ENCODE measurements at regions not wholly inside any gene's neighbourhood (a gene's known extent, or its start where the extent isn't known, plus 50 kb on each side); places are given as distances from the start of the nearest gene placed in this dataset.

DNA sequence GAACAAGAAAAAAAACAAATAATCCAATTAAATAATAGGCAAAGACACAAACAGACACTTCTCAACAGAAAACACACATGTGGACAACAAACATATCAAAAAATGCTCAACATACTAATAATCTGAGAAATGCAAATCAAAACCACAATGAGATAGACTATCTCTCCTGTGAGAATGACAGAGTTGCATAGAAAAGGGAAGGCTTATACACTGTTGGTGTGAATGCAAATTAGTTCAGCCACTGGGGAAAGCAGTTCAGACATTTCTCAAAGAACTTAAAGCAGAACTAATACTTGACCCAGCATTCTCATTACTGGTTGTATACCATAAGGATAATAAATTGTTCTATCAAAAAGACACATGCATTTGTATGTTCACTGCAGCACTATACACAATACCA is 637.8 kb upstream of the LUZP2 start:
- no peak overlapping the region for H3K27ac ChIP-seq
- TF ChIP-seq CTCF (IDR thresholded peaks at IDR 0.05): no peak
- TF ChIP-seq POLR2AphosphoS5 (IDR thresholded peaks at IDR 0.05): no peak
- no peak for TF ChIP-seq POLR2A (IDR thresholded peaks at IDR 0.05)
- no peak for TF ChIP-seq EP300 (IDR thresholded peaks at IDR 0.05)
- intact Hi-C loops (cut with DNase I; ENCODE audit: low total_unique reads): no loop called here
- no peak overlapping the region for H3K4me3 ChIP-seq
- H3K4me1 ChIP-seq: no peaks in the 10 kb centered on the region
- no peaks in the 10 kb centered on the region for H3K36me3 ChIP-seq
- no peaks in the 10 kb centered on the region for H3K9me3 ChIP-seq
- H3K27me3 ChIP-seq: no peaks in the 10 kb centered on the region
- no peak for DNase-seq

DNA sequence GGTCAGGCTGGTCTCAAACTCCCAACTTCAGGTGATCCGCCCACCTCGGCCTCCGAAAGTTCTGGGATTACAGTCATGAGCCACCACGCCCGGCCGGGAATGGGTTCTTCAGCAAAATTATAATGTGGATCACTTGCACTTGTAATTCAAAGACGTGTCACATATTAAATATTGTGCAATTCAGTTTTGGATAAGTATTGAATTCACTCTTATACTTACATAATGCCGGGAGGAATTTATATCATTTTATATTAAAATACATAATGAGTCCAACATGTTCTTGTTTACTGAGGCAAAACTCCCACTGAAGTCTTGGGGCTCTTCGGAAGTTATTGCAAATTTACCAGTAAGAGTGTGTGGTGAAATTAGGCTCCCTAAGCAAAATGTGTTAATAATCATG is 635.2 kb upstream of the LUZP2 start:
- TF ChIP-seq POLR2A (IDR thresholded peaks at IDR 0.05): no peak
- TF ChIP-seq POLR2AphosphoS5 (IDR thresholded peaks at IDR 0.05): no peak
- no peak for TF ChIP-seq CTCF (IDR thresholded peaks at IDR 0.05)
- no peak for TF ChIP-seq EP300 (IDR thresholded peaks at IDR 0.05)
- Histone ChIP-seq H3K9me3 (no peaks in the 10 kb centered on the region), H3K4me3 (no peak overlapping the region), H3K27me3 (no peaks in the 10 kb centered on the region), H3K27ac (no peak overlapping the region), H3K4me1 (no peaks in the 10 kb centered on the region), H3K36me3 (no peaks in the 10 kb centered on the region)
- DNase-seq: no peak
- WGBS, 5 donors: 90 to 95% (median 92%) methylated on average over 9 of the region's 9 CpGs
- intact Hi-C loops (cut with DNase I; ENCODE audit: low total_unique reads): no loop called here

DNA sequence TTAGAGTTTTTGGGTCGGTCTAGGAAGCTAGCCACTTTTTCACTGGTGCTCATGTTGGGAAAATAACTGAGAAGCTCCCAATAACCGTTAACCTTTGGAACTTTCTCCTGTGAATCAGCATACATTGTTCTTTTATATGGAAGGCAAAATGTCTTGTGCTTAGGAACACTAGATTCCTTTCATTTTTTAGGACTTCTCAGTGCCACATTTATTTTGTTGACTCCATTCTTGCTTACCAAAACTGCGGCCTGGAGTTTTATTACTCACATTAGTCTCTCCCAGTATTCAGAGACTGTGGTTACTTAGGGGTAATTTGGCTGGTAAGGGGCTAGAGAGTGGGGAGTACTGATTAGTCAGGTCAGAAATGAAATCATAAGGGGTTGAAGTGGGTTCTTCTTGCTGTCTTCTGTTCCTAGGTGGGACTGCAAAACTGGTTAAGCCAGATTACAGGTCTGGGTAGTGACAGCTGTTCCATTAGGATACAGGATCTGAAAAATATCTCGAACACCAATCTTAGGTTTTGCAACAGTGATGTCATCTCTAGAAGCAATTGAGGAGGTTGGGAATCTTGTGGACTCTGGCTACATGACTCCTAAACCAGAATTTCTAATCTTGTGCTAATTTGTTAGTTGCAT is 631.4 kb upstream of the LUZP2 start:
- DNase-seq: no peak
- intact Hi-C loops (cut with DNase I; ENCODE audit: low total_unique reads): no loop called here
- H3K27ac ChIP-seq: no peak overlapping the region
- WGBS, 5 donors: 68 to 81% (median 76%) methylated on average over 4 of the region's 4 CpGs
- TF ChIP-seq POLR2AphosphoS5 (IDR thresholded peaks at IDR 0.05) (no peak), POLR2A (IDR thresholded peaks at IDR 0.05) (no peak), EP300 (IDR thresholded peaks at IDR 0.05) (no peak), CTCF (IDR thresholded peaks at IDR 0.05) (no peak)
- no peaks in the 10 kb centered on the region for H3K36me3 ChIP-seq
- peaks cover 0 to 7% (median 0%) of the 10 kb centered on the region in 4 donors for H3K9me3 ChIP-seq
- no peak overlapping the region for H3K4me3 ChIP-seq
- H3K4me1 ChIP-seq: no peaks in the 10 kb centered on the region
- H3K27me3 ChIP-seq: no peaks in the 10 kb centered on the region

DNA sequence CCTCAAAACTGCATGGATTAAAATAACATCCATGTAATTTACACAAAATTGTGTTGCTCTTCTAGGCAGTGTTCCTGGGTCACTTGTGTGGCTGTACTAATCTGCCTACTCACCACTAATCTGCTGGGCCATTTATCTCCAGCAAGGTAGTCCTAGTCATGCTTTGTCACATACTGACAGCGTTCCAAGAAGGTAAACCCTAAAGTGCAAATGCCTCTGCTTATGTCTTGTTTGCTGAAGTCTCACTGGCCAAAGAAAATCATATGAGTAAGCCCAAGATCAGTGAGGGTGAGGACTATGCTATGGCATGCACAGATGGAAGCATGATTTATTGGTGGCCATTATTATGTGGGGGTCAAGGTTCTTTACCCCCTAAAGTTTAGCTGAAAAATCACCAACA is 630.2 kb upstream of the LUZP2 start:
- no peak for DNase-seq
- Histone ChIP-seq H3K27ac (no peak overlapping the region), H3K4me1 (no peaks in the 10 kb centered on the region), H3K9me3 (peaks cover 0 to 7% (median 0%) of the 10 kb centered on the region in 4 donors), H3K27me3 (no peaks in the 10 kb centered on the region), H3K36me3 (no peaks in the 10 kb centered on the region), H3K4me3 (no peak overlapping the region)
- 42 to 82% (median 53%) methylated on average over 1 of the region's 1 CpG for WGBS, 5 donors
- TF ChIP-seq POLR2AphosphoS5 (IDR thresholded peaks at IDR 0.05): peak in 1 of 3 donors; percentile 39
- TF ChIP-seq POLR2A (IDR thresholded peaks at IDR 0.05): no peak
- intact Hi-C loops (cut with DNase I; ENCODE audit: low total_unique reads): no loop called here

DNA sequence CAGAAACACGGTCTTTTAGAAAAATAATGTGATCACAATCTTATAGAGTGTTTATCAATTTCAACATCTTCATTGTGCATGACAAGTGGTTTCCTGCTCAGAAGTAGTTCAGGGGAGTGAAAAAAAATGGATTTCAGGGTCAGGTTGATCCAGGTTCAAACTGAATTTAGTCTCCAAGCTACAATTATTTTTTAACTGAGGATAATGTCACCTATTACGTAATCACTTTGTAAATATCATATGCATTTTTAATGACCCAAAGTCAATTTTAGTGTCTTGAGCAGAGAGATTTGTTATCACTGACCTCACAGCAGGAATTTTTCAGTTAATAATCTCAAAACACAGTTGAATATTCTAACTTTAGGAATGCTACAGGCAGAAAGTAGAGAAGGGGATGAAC is 627.2 kb upstream of the LUZP2 start:
- Histone ChIP-seq H3K27ac (no peak overlapping the region), H3K9me3 (peaks cover 0 to 7% (median 0%) of the 10 kb centered on the region in 4 donors), H3K4me1 (no peaks in the 10 kb centered on the region), H3K4me3 (no peak overlapping the region), H3K27me3 (no peaks in the 10 kb centered on the region), H3K36me3 (no peaks in the 10 kb centered on the region)
- no peak for DNase-seq
- intact Hi-C loops (cut with DNase I; ENCODE audit: low total_unique reads): no loop called here
- no peak for TF ChIP-seq POLR2AphosphoS5 (IDR thresholded peaks at IDR 0.05)
- no peak for TF ChIP-seq EP300 (IDR thresholded peaks at IDR 0.05)
- TF ChIP-seq POLR2A (IDR thresholded peaks at IDR 0.05): no peak
- TF ChIP-seq CTCF (IDR thresholded peaks at IDR 0.05): no peak
- WGBS, 5 donors: 81 to 94% (median 89%) methylated on average over 2 of the region's 2 CpGs

Measured in stomach (tissue), 8 donors.